ENCODE measurements at regions not wholly inside any gene's neighbourhood (a gene's known extent, or its start where the extent isn't known, plus 50 kb on each side); places are given as distances from the start of the nearest gene placed in this dataset.

DNA sequence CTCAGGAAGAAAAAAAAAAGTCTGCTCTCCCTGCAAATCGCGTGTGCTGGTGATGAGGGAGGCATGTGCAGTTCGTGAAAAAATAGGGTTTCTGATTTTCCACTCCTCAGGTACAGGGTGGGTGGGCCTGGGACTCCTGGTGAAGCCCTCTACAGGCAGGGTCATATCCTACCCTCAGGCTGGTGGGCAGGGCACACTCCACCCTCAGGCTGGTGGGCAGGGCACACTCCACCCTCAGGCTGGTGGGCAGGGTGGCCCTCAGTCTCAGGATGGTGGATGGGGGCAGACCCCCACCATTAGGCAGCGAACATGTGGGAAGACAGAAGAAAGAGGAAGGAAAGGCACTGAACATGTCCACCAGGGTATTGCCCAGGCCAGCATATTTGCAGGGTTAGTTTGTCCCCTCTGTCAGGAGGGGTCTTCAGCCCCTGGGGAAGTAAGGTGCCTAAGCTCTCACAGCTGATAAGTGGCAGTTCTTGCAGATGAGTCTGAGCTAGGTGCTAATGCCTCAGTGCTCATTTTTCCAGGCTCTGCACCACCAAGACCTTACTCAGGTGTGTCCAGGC lies 95.2 kb upstream of the RAB6C start:
- intact Hi-C loops (cut with micrococcal nuclease): no loop called here
- H3K4me2 ChIP-seq (ENCODE audit: insufficient read depth, low read length): no peak overlapping the region
- H3K79me2 ChIP-seq (ENCODE audit: control insufficient read depth, insufficient read depth, low read length): no peaks in the 10 kb centered on the region
- H3K4me3 ChIP-seq: no peak overlapping the region
- H3K9me1 ChIP-seq (ENCODE audit: control insufficient read depth, insufficient read depth, low read length): peaks cover 4% of the 10 kb centered on the region
- BruUV-seq (replicated peaks): no TSS peak
- H3K9ac ChIP-seq (ENCODE audit: insufficient read depth in 1 of 2, low read depth in 2 of 2, low read length in 2 of 2): no peak overlapping the region
- peaks cover 0 to 6% of the 10 kb centered on the region in 2 experiments; a peak in 1 of 5 replicates for H3K27me3 ChIP-seq (ENCODE audit: control insufficient read depth in 2 of 2, insufficient read depth in 2 of 2, low read length in 2 of 2)
- WGBS (ENCODE audit: insufficient coverage, low coverage, missing lambda C conversion rate): 0% methylated on average over 4 of the region's 4 CpGs
- ATAC-seq: no peak
- H3K27ac ChIP-seq (ENCODE audit: extremely low read depth, low read depth, low read length): no peak overlapping the region
- in situ Hi-C loops (cut with MboI): no loop called here
- H3K9me3 ChIP-seq (replicated peaks; ENCODE audit: control insufficient read depth, insufficient read depth, low read depth, low read length): no peaks in the 10 kb centered on the region
- ChIA-PET CTCF (ENCODE audit: low intra/inter-chr PET ratio) (no interaction called here), POLR2A (no interaction called here)
- no peak overlapping the region for H2AFZ ChIP-seq (ENCODE audit: low read depth, low read length)
- TF ChIP-seq ATF1 (CRISPR knock-in tag; IDR thresholded peaks at IDR 0.05) (no peak), ATF1 (tag; IDR thresholded peaks at IDR 0.05) (no peak), NONO (IDR thresholded peaks at IDR 0.05; ENCODE audit: low read depth in 2 of 2, low read length in 1 of 2) (no peak), RB1 (IDR thresholded peaks at IDR 0.05; ENCODE audit: low read depth) (no peak), MAFF (IDR thresholded peaks at IDR 0.05; ENCODE audit: low read length) (no peak), PTRF (tag; IDR thresholded peaks at IDR 0.05) (no peak)
- no peaks in the 10 kb centered on the region for H3K4me1 ChIP-seq (replicated peaks in 1 of 2; ENCODE audit: control insufficient read depth in 2 of 2, insufficient read depth in 2 of 2, low read length in 2 of 2)
- no peak for DNase-seq (ENCODE audit: extremely low read depth in 1 of 4, low spot score in 3 of 4)
- no peaks in the 10 kb centered on the region for H4K20me1 ChIP-seq (replicated peaks; ENCODE audit: control insufficient read depth, insufficient read depth, low read length)
- no peaks in the 10 kb centered on the region for H3K36me3 ChIP-seq (ENCODE audit: control insufficient read depth, insufficient read depth, low read length)
- FAIRE-seq: no peak

DNA sequence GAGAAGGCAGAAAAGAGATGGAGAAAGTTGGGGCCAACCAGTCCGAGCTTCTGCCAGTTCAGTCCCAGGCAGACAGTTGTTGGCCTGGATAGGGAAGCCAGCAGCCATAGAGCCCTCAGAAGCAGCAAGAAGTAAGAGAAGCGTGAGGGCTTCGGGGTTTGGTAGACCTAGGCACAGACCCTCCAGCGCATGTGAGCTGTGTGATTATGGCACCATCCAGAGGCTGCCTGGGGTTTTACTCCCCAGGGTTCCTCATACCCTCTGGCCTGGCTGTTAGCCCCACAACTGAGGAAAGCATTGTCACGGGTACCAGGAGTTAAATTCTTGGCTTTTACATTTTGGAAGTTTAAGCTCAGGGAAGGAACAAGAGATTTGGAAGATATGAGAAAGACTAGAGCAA lies 93.7 kb upstream of the RAB6C start:
- Histone ChIP-seq H3K79me2 (ENCODE audit: control insufficient read depth, insufficient read depth, low read length) (no peaks in the 10 kb centered on the region), H3K4me2 (ENCODE audit: insufficient read depth, low read length) (no peak overlapping the region), H3K36me3 (ENCODE audit: control insufficient read depth, insufficient read depth, low read length) (no peaks in the 10 kb centered on the region), H3K9ac (ENCODE audit: insufficient read depth in 1 of 2, low read depth in 2 of 2, low read length in 2 of 2) (no peak overlapping the region), H3K9me1 (ENCODE audit: control insufficient read depth, insufficient read depth, low read length) (peaks cover 4% of the 10 kb centered on the region), H4K20me1 (replicated peaks; ENCODE audit: control insufficient read depth, insufficient read depth, low read length) (no peaks in the 10 kb centered on the region), H3K9me3 (replicated peaks; ENCODE audit: control insufficient read depth, insufficient read depth, low read depth, low read length) (no peaks in the 10 kb centered on the region), H3K27ac (ENCODE audit: extremely low read depth, low read depth, low read length) (no peak overlapping the region), H3K27me3 (ENCODE audit: control insufficient read depth in 2 of 2, insufficient read depth in 2 of 2, low read length in 2 of 2) (peaks cover 0 to 6% of the 10 kb centered on the region in 2 experiments; a peak in 1 of 5 replicates), H2AFZ (ENCODE audit: low read depth, low read length) (no peak overlapping the region), H3K4me1 (replicated peaks in 1 of 2; ENCODE audit: control insufficient read depth in 2 of 2, insufficient read depth in 2 of 2, low read length in 2 of 2) (no peaks in the 10 kb centered on the region), H3K4me3 (no peak overlapping the region)
- ChIA-PET CTCF (ENCODE audit: low intra/inter-chr PET ratio) (no interaction called here), POLR2A (interaction anchor here (0.6 to 0.9 kb wide), 3 partner anchors 43 to 190 kb away, joined by 3 to 6 read pairs (median 3); no protein-coding TSS in a partner anchor)
- intact Hi-C loops (cut with micrococcal nuclease): no loop called here
- ATAC-seq (peak; percentile 84), FAIRE-seq (no peak), DNase-seq (ENCODE audit: extremely low read depth in 1 of 4, low spot score in 3 of 4) (peak; percentile 15 to 39 (median 31))
- 0% methylated on average over 5 of the region's 5 CpGs for WGBS (ENCODE audit: insufficient coverage, low coverage, missing lambda C conversion rate)
- in situ Hi-C loops (cut with MboI): no loop called here
- BruUV-seq (replicated peaks): no TSS peak
- peak; percentile 28 to 50; a peak in 3 of 4 replicates for TF ChIP-seq RAD21 (CRISPR knock-in tag; conservative IDR thresholded peaks at IDR 0.05 in 1 of 2, IDR thresholded peaks at IDR 0.05 in 1 of 2)
- TF ChIP-seq PHB (CRISPR knock-in tag; IDR thresholded peaks at IDR 0.05): no peak
- TF ChIP-seq, protein P1, sequence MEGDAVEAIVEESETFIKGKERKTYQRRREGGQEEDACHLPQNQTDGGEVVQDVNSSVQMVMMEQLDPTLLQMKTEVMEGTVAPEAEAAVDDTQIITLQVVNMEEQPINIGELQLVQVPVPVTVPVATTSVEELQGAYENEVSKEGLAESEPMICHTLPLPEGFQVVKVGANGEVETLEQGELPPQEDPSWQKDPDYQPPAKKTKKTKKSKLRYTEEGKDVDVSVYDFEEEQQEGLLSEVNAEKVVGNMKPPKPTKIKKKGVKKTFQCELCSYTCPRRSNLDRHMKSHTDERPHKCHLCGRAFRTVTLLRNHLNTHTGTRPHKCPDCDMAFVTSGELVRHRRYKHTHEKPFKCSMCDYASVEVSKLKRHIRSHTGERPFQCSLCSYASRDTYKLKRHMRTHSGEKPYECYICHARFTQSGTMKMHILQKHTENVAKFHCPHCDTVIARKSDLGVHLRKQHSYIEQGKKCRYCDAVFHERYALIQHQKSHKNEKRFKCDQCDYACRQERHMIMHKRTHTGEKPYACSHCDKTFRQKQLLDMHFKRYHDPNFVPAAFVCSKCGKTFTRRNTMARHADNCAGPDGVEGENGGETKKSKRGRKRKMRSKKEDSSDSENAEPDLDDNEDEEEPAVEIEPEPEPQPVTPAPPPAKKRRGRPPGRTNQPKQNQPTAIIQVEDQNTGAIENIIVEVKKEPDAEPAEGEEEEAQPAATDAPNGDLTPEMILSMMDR (IDR thresholded peaks at IDR 0.05 in 2 of 3, conservative IDR thresholded peaks at IDR 0.05 in 1 of 3; ENCODE audit: insufficient read depth in 2 of 3, low read depth in 1 of 3, low read length in 3 of 3): peak; percentile 27 to 47 (median 43); a peak in 5 of 6 replicates
